GM19351 (cell line): ENCODE measurements at regions not wholly inside any gene's neighbourhood (a gene's known extent, or its start where the extent isn't known, plus 50 kb on each side); places are given as distances from the start of the nearest gene placed in this dataset.
A peak's percentile ranks its signal among the peaks of the same experiment; 100 is the strongest.

Experiments
- ATAC-seq: cut with Tn5 transposase; IDR thresholded peaks from one replicate; pipeline ENCODE4 v1.9.1; 2021; ENCODE audit warnings: mild to moderate bottlenecking, moderate library complexity; ENCODE audit not compliant: unreplicated experiment

- no peak for ATAC-seq
Observed at GRCh38 chr2:2935445-2936149, 442.0 kb downstream of the EIPR1 start.

DNA sequence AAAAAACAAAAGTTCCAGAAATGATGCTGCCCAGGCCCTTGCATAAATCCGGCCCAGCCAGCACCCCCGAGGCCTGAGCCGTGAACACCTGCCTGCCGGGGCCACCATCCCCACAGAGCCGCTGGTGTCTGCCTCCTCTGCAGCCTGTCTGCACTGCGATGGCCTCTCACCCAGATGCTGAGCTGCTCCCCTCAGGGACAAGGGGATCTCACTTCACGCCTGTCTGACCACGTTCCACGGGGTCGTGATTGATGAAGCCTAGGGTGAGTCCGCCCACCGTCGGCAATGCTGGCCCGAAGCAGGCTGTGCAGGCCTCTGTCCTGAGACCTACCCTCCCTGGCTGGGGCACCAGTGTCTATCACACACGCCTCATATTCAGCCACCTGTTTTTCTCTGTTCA is 444.2 kb downstream of the EIPR1 start:
- no peak for ATAC-seq

DNA sequence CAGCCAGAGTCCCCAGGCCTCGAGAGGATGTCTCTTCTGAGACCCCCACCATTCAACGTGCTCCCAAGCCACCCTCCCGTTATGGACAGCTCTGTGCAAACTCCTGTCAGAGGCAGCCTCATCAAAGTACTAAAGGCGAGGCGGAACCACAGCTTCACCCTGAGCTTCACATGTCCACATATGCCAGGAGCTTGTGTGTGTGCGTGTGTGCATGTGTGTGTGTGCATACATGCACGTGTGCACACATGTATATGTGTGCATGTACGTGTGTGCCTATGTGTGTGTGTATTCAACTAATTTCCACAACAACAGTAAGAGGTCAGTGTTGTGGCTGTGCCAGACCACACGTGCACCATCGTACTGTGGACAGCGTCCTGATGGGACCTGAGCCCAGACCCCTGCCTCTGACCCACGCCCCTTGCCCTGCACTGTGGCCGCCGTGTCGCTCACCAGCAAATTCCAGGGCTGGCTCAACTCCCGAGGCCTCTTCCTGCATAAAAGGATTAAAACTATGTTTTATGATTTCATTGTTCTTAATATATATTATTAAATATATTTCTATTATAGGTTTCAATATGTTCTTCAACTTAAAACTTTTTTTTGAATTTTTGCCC is 444.8 kb downstream of the EIPR1 start:
- ATAC-seq: no peak

- ATAC-seq: no peak
Observed at GRCh38 chr2:2932189-2932588, 445.4 kb downstream of the EIPR1 start.

DNA sequence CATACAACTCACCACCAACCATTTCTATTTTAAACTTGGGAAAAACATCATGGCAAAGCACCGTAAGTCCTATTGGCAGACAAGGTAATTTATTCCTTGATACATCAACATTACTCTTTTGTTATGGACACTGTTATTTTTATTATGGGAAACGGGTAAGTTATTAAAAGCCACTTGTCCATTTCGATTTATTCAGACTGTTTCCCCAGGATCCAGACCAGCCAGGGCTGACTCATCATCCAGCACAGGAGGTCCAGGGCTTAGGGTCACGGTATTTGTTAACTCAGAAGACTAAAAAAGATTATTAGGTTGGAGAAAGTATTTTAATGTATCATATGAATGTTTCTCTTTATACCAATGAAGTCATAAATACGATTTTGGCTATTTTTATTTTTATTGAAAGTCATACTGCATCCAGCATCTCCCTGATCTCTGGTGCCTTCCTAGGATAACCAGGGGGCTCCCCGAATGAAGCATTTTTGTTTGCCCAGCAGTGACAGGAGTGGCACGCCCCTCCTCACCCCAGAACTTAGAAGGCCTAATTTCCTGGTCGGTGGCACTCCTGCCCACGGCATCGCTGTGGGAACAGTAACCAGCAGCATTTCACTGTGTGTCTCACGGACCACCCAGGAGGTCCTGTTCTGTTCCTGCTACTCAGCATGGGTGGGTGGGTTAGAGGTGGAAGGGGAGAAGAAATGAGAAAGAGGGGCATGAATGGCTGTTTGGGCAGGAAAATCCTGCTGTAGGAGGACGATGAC is 446.1 kb downstream of the EIPR1 start:
- ATAC-seq: no peak

- ATAC-seq: no peak
Observed at GRCh38 chr2:2930841-2931240, 446.8 kb downstream of the EIPR1 start.

GRCh38 chr2:2926858-2927175 is 450.8 kb downstream of the EIPR1 start:
- peak; percentile 55 for ATAC-seq

DNA sequence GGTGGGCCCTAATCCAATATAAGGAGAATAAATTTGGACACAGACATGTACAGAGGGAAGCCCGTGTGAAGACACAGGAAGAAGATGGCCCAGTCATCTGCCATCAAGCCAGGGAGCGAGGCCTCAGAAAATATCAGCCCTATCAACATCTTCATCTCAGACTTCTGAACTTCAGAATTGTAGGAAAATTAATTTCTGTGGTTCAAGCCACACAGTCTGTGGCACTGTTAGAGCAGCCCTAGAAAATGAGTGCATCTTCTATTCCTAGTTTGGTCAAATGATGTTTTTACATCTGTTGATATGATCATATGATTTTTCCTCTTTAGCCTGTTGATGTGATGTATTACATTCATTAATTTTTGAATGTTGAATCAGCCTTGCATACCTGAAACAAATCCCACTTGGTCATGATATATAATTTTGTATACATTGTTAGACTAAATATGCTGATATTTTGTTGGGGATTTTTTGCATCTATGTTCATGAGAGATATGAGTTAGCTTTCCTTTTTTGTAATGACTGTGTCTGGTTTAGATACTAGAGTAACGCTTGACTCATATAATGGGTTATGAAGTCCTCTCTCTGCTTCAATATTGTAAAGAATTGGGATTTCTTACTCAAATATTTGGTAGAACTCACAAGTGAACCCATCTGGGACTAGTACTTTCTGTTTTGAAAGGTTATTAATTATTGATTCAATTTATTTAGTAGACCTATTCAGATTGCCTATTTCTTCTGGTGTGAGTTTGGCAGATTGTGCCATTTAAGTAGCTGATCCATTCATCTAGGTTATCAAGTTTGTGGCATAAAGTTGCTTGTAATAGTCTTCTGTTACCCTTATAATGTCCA is 451.4 kb downstream of the EIPR1 start:
- ATAC-seq: peak; percentile 82

DNA sequence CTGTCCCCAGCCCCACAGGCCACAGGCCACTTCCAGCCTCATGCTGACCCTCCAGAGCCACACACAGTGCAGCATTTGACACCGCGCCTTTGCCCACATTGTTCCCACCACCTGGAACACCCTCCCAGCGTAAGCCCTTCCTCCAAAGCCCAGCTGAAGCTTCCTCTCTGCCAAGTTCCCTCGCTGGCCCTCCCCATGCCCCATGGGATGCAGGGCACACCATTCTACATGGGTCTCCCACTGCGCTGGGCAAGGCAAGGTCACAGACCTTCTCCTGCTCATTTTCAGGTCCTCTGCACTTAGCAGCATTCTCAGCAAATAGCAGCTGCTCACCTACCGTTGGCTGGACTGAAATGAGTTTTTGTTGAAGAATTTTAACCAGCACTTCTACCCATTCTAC is 455.5 kb downstream of the EIPR1 start:
- ATAC-seq: no peak

DNA sequence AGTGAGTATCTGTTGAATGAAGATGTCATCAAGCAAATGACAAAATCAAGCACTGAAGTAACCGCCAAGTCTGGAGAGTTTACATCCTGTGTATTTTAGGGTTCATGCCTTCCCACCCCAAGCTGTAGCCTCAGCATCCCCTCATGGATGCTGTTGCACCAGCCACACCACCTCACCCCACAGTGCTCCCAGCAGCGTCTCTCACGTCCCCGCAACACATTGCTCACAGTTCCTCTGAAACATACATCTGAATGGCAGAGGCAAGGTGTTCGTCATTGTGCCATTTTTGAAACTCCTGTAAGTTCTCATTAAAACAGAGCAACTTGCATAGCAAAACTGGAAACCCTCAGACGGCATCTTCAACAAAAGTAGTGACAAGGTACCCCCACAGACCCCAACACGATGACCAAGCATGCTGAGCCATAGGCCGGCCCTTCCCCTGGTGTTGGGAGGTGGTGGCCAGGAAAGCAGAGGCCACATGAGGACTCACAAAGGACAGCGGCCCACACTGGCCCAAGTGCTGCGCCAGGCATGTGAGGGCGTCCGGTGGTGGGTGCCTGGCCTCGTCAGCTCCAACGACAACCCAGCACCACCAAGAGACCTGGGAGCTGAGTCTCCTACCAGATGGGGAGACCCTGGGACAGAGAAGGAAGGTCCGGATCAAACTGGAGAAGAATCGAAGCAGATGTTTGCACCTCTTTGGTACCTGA is 456.5 kb downstream of the EIPR1 start:
- ATAC-seq: no peak

GRCh38 chr2:2919574-2920365 is 457.8 kb downstream of the EIPR1 start:
- ATAC-seq: no peak

DNA sequence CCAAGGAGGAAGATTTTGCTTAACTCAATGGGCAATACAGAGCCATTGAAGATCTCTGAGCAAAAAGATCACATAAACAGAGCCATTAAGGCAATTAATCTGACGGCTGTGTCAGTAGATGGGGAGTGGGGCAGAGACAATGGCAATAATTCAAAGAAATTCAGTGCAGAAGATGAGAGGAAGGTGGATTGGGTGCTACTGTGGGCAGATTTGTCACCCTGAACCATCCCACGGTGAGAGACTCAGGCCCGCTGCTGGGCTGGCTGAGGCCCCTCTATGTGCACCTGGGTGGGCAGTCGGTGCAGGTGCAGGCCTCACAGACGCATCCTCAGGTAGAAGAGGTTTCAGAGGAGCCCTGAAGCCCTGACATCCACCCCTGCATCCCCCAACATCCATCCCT is 458.6 kb downstream of the EIPR1 start:
- ATAC-seq: no peak

DNA sequence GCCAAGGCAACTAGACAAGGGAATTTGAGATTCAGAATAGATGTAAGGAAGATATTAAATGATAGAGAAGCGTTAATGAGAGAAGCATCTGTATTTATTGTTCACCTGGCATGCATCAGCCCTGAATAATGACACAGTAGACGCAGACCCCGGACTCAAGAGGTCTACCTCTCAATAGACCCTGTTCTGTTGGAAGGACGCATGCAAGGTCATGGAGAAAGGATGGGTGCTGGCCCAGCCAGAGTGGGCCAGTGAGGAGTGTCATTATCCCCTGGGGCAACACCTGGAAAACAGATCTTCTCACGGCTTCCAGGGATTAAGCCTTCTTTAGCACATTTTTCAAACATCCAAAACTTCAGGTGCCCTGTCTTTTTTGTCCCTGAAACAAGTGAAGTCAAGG is 461.0 kb downstream of the EIPR1 start:
- no peak for ATAC-seq

GRCh38 chr2:2914252-2914651 is 463.4 kb downstream of the EIPR1 start:
- no peak for ATAC-seq

GRCh38 chr2:2913601-2914120 is 464.0 kb downstream of the EIPR1 start:
- no peak for ATAC-seq

- no peak for ATAC-seq
Observed at GRCh38 chr2:2912731-2913130, 464.9 kb downstream of the EIPR1 start.

GRCh38 chr2:2912293-2912692 is 465.3 kb downstream of the EIPR1 start:
- ATAC-seq: no peak

GRCh38 chr2:2910259-2910658 is 467.4 kb downstream of the EIPR1 start:
- no peak for ATAC-seq

DNA sequence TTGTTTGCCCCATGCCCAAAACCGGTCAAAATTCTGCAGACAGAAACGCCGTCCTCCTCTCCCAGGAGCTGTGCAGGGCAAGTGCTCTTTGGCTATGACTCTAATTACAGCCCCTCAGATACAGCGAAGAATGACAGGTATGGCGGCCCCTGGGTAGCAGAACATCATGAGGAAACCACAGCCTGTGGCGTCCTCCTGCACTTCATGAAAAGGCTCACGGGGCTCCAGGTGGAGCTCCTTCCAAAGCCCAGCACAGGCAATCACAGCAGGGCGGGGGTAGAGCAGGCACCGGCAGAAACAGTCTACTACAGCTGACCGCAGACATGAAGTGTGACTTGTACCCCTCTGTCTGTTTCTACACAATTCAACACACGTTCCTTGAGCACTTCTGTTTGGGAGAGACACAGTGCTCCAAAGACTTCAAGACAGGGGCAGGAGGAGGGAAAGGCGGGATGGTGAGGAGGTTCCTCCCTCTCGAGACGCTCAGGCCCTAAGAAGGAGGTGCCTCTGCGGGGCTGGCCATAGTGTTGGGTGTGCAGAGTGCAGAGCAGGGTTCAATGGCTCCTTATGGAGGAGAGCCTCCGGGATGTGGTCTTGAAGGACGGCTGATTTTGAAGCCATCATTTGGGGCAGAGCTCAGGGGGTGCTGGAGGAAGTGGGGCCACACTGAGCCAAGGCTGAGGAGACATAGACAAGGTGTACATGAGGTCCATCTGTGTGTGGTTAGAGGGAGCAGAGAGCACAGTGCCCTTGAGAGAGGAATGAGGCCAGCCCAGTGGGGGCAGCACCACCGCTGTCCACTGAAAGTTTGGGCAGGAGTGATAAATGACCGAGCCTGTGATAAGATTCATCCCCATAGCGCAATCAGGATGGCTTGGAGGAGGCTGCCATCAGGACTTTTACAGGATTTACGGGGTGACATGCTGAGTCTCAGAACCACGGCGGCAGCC is 468.3 kb downstream of the EIPR1 start:
- no peak for ATAC-seq
